ENCODE measurements at regions not wholly inside any gene's neighbourhood (a gene's known extent, or its start where the extent isn't known, plus 50 kb on each side); places are given as distances from the start of the nearest gene placed in this dataset.

DNA sequence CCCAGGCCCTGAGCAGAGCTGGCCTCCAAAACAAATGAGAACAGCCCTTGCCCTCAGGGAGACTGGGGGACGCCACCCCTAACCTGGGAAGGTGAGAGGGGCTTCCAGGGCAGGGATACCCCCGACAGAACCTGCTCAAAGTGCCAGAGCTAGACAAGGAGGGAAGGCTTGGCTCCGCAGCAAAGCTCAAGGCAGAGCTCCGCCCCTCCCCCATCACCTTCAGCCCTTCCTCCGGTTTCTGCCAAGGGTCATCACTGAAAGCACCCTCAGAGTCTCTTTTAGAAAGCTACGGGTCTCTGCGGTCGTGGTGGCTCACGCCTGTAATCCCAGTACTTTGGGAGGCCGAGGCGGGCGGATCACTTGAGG, 73.4 kb upstream of the CUX1 start:
- TF ChIP-seq POLR2A (IDR thresholded peaks at IDR 0.05; ENCODE audit: low read depth, low read length) (no peak), MYC (IDR thresholded peaks at IDR 0.05; ENCODE audit: low read depth, low read length) (no peak), POLR2AphosphoS5 (IDR thresholded peaks at IDR 0.05; ENCODE audit: insufficient read depth, low read depth, low read length) (no peak), MAX (IDR thresholded peaks at IDR 0.05; ENCODE audit: insufficient read depth, insufficient read length) (no peak), EZH2 (IDR thresholded peaks at IDR 0.05; ENCODE audit: borderline replicate concordance, low read depth, low read length, severe bottlenecking) (no peak)
- TF ChIP-seq, protein P1, sequence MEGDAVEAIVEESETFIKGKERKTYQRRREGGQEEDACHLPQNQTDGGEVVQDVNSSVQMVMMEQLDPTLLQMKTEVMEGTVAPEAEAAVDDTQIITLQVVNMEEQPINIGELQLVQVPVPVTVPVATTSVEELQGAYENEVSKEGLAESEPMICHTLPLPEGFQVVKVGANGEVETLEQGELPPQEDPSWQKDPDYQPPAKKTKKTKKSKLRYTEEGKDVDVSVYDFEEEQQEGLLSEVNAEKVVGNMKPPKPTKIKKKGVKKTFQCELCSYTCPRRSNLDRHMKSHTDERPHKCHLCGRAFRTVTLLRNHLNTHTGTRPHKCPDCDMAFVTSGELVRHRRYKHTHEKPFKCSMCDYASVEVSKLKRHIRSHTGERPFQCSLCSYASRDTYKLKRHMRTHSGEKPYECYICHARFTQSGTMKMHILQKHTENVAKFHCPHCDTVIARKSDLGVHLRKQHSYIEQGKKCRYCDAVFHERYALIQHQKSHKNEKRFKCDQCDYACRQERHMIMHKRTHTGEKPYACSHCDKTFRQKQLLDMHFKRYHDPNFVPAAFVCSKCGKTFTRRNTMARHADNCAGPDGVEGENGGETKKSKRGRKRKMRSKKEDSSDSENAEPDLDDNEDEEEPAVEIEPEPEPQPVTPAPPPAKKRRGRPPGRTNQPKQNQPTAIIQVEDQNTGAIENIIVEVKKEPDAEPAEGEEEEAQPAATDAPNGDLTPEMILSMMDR (IDR thresholded peaks at IDR 0.05; ENCODE audit: extremely low read depth in 1 of 2, insufficient read depth in 1 of 2, low read depth in 1 of 2, low read length in 2 of 2) = no peak
